Gastrocnemius medialis (tissue), 4 donors: ENCODE measurements at regions not wholly inside any gene's neighbourhood (a gene's known extent, or its start where the extent isn't known, plus 50 kb on each side); places are given as distances from the start of the nearest gene placed in this dataset.

Experiments used
- POLR2A ChIP-seq, 2 donors: fragments of 450-650 bp; IDR thresholded peaks; one replicate each; pipeline ENCODE4 v1.6.1; 2017; ENCODE audit warnings: antibody characterized with exemption in 2 of 2, mild to moderate bottlenecking in 2 of 2, moderate library complexity in 2 of 2
- TF ChIP-seq, protein P1 (sequence below), 5 experiments: fragments of 450-650 bp in 3 of 5; fragments of 200-600 bp in 2 of 5; sonication (generic) in 2 of 5; IDR thresholded peaks in 4 of 5; conservative IDR thresholded peaks in 1 of 5; 1 replicate in 4 of 5; 2 replicates in 1 of 5; pipeline ENCODE4 v1.5.1; 2016 to 2019; ENCODE audit warnings: antibody characterized with exemption in 5 of 5, mild to moderate bottlenecking in 3 of 5, moderate library complexity in 3 of 5

DNA sequence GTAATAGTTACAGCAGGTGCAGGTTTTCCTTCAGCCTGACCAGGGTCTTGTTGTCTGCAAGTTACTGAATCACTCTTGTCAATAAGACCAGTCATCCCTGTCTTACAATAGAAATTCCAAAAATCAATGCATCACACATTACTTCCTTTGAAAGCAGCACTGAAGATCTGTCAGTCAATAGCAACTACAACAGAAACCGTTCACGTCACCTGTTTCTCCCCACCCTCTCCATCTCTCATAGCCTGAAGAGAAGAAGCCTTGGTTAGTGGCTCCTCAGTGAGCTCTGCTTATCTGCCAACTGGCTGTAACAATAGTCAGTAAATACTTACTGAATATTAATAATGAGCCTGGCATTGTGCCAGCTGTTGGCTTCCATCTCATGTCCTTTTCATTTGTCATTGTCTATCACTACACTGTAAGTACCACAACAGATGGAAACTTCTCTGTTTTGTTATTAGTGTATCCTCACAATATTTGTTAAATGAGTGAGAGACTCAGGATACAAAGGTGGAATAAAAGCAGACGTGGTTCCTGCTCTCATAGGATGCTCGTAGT lies 195.2 kb downstream of the S1PR1 start:
- TF ChIP-seq, protein P1, sequence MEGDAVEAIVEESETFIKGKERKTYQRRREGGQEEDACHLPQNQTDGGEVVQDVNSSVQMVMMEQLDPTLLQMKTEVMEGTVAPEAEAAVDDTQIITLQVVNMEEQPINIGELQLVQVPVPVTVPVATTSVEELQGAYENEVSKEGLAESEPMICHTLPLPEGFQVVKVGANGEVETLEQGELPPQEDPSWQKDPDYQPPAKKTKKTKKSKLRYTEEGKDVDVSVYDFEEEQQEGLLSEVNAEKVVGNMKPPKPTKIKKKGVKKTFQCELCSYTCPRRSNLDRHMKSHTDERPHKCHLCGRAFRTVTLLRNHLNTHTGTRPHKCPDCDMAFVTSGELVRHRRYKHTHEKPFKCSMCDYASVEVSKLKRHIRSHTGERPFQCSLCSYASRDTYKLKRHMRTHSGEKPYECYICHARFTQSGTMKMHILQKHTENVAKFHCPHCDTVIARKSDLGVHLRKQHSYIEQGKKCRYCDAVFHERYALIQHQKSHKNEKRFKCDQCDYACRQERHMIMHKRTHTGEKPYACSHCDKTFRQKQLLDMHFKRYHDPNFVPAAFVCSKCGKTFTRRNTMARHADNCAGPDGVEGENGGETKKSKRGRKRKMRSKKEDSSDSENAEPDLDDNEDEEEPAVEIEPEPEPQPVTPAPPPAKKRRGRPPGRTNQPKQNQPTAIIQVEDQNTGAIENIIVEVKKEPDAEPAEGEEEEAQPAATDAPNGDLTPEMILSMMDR (IDR thresholded peaks at IDR 0.05 in 4 of 5, conservative IDR thresholded peaks at IDR 0.05 in 1 of 5) = no peak
- TF ChIP-seq POLR2A (IDR thresholded peaks at IDR 0.05) = no peak
